LHCN-M2 (cell line): ENCODE measurements at regions not wholly inside any gene's neighbourhood (a gene's known extent, or its start where the extent isn't known, plus 50 kb on each side); places are given as distances from the start of the nearest gene placed in this dataset.

Experiments used
- DNase-seq: peaks from one replicate; pipeline ENCODE4 v3.0.0-alpha.2; 2012; ENCODE audit warnings: low read depth

- DNase-seq: no peak
Measured at GRCh38 chr3:10762611-10763247, 53.3 kb upstream of the SLC6A11 start.

GRCh38 chr3:10763248-10763620, 52.8 kb upstream of the SLC6A11 start:
- no peak for DNase-seq

GRCh38 chr3:10763817-10764258, 52.2 kb upstream of the SLC6A11 start:
- DNase-seq: no peak

GRCh38 chr3:10764259-10765051, 51.6 kb upstream of the SLC6A11 start:
- DNase-seq: no peak

GRCh38 chr3:10766049-10766705, 49.9 kb upstream of the SLC6A11 start:
- no peak for DNase-seq
